ENCODE measurements at regions not wholly inside any gene's neighbourhood (a gene's known extent, or its start where the extent isn't known, plus 50 kb on each side); places are given as distances from the start of the nearest gene placed in this dataset.

- Histone ChIP-seq H3K9me2 (ENCODE audit: insufficient read depth, low read length) (no peaks in the 10 kb centered on the region), H3K9me3 (ENCODE audit: low read length) (no peaks in the 10 kb centered on the region), H3K79me2 (replicated peaks; ENCODE audit: insufficient read depth, low read length) (no peaks in the 10 kb centered on the region), H3K4me3 (ENCODE audit: low read length) (no peak overlapping the region), H4K20me1 (ENCODE audit: insufficient read depth) (no peaks in the 10 kb centered on the region), H3K27me3 (ENCODE audit: insufficient read depth, low read depth, low read length) (no peaks in the 10 kb centered on the region), H3K27ac (ENCODE audit: low read length) (no peak overlapping the region), H2AFZ (ENCODE audit: low read depth, low read length) (no peak overlapping the region), H3F3A (ENCODE audit: insufficient read depth, low read length, poor library complexity, severe bottlenecking) (no peaks in the 10 kb centered on the region), H3K36me3 (ENCODE audit: insufficient read depth, low read length) (no peaks in the 10 kb centered on the region), H3K4me2 (ENCODE audit: low read length) (no peak overlapping the region), H3K9ac (ENCODE audit: low read length) (no peak overlapping the region)
- TF ChIP-seq SMC3 (conservative IDR thresholded peaks at IDR 0.05; ENCODE audit: poor library complexity) (no peak), EZH2 (IDR thresholded peaks at IDR 0.05; ENCODE audit: borderline replicate concordance, insufficient read depth, low read length, poor library complexity, severe bottlenecking) (no peak), TAF1 (IDR thresholded peaks at IDR 0.05; ENCODE audit: low read depth) (no peak), POLR2AphosphoS5 (IDR thresholded peaks at IDR 0.05) (no peak), RAD21 (conservative IDR thresholded peaks at IDR 0.05) (no peak), REST (IDR thresholded peaks at IDR 0.05; ENCODE audit: borderline replicate concordance) (no peak), MXI1 (conservative IDR thresholded peaks at IDR 0.05; ENCODE audit: poor library complexity, severe bottlenecking) (no peak), CTCF (IDR thresholded peaks at IDR 0.05; ENCODE audit: poor library complexity, severe bottlenecking) (no peak), EP300 (conservative IDR thresholded peaks at IDR 0.05; ENCODE audit: poor library complexity, severe bottlenecking) (no peak)
These were observed 78.6 kb downstream of the LINC00237 start for GRCh38 chr20:21027569-21027968.

- no peak overlapping the region for H3K4me3 ChIP-seq (ENCODE audit: low read length)
- no peaks in the 10 kb centered on the region for H3K27me3 ChIP-seq (ENCODE audit: insufficient read depth, low read depth, low read length)
These were observed 79.2 kb downstream of the LINC00237 start for GRCh38 chr20:21026951-21027350.

More at GRCh38 chr20:21026951-21027350, 79.2 kb downstream of the LINC00237 start:
- H3K36me3 ChIP-seq (ENCODE audit: insufficient read depth, low read length) = no peaks in the 10 kb centered on the region
- no peaks in the 10 kb centered on the region for H3K79me2 ChIP-seq (replicated peaks; ENCODE audit: insufficient read depth, low read length)
- no peak overlapping the region for H2AFZ ChIP-seq (ENCODE audit: low read depth, low read length)
- no peaks in the 10 kb centered on the region for H3F3A ChIP-seq (ENCODE audit: insufficient read depth, low read length, poor library complexity, severe bottlenecking)
- H4K20me1 ChIP-seq (ENCODE audit: insufficient read depth) = no peaks in the 10 kb centered on the region
- H3K9me3 ChIP-seq (ENCODE audit: low read length) = no peaks in the 10 kb centered on the region
- H3K4me2 ChIP-seq (ENCODE audit: low read length) = no peak overlapping the region
- TF ChIP-seq MXI1 (conservative IDR thresholded peaks at IDR 0.05; ENCODE audit: poor library complexity, severe bottlenecking) (no peak), RAD21 (conservative IDR thresholded peaks at IDR 0.05) (no peak), CTCF (IDR thresholded peaks at IDR 0.05; ENCODE audit: poor library complexity, severe bottlenecking) (no peak), EP300 (conservative IDR thresholded peaks at IDR 0.05; ENCODE audit: poor library complexity, severe bottlenecking) (no peak), SMC3 (conservative IDR thresholded peaks at IDR 0.05; ENCODE audit: poor library complexity) (no peak), EZH2 (IDR thresholded peaks at IDR 0.05; ENCODE audit: borderline replicate concordance, insufficient read depth, low read length, poor library complexity, severe bottlenecking) (no peak), REST (IDR thresholded peaks at IDR 0.05; ENCODE audit: borderline replicate concordance) (no peak), POLR2AphosphoS5 (IDR thresholded peaks at IDR 0.05) (no peak), TAF1 (IDR thresholded peaks at IDR 0.05; ENCODE audit: low read depth) (no peak)
- no peaks in the 10 kb centered on the region for H3K9me2 ChIP-seq (ENCODE audit: insufficient read depth, low read length)
- no peak overlapping the region for H3K9ac ChIP-seq (ENCODE audit: low read length)
- H3K27ac ChIP-seq (ENCODE audit: low read length) = no peak overlapping the region
